Mucosa of descending colon (tissue), 3 donors: ENCODE measurements at regions not wholly inside any gene's neighbourhood (a gene's known extent, or its start where the extent isn't known, plus 50 kb on each side); places are given as distances from the start of the nearest gene placed in this dataset.

ENCODE experiments used
- ATAC-seq: fragments of 200-7000 bp; cut with Tn5 transposase; one replicate; pipeline ENCODE4 v1.9.1; 2020; ENCODE audit warnings: mild to moderate bottlenecking, moderate library complexity
- DNase-seq, 3 donors: peaks; one replicate each; pipeline ENCODE4 v3.0.0-alpha.2; 2020
- H3K36me3 ChIP-seq: fragments of 200-600 bp; one replicate; pipeline ENCODE4 v1.8.0; 2021; ENCODE audit warnings: low read depth, mild to moderate bottlenecking
- H3K4me1 ChIP-seq: fragments of 200-600 bp; one replicate; pipeline ENCODE4 v1.8.0; 2021; ENCODE audit warnings: low read depth, mild to moderate bottlenecking
- H3K4me3 ChIP-seq: fragments of 200-600 bp; one replicate; pipeline ENCODE4 v1.8.0; 2021; ENCODE audit warnings: mild to moderate bottlenecking
- H3K9me3 ChIP-seq: fragments of 200-600 bp; one replicate; pipeline ENCODE4 v1.8.0; 2021; ENCODE audit warnings: mild to moderate bottlenecking
- intact Hi-C, 2 donors: fragments of 100-400 bp; cut with DNase I in 1 of 2; cut with micrococcal nuclease in 1 of 2; formaldehyde crosslinking; loops; one replicate each; pipeline versions ENCODE4 v1.11.0 to v1.11.1; 2022; cut with DNase I, micrococcal nuclease
- TF ChIP-seq, protein P1 (sequence below): fragments of 200-600 bp; IDR thresholded peaks from one replicate; pipeline ENCODE4 v1.8.0; 2022; ENCODE audit warnings: antibody characterized with exemption, mild to moderate bottlenecking
- donor health status: DM: no; HTN: no; CAD: no; lungs with moderate emphysema.
- donor health status: DM: no; HTN: no; CAD: no.
- donor health status: DM: no; HTN: yes; CAD: no.

DNA sequence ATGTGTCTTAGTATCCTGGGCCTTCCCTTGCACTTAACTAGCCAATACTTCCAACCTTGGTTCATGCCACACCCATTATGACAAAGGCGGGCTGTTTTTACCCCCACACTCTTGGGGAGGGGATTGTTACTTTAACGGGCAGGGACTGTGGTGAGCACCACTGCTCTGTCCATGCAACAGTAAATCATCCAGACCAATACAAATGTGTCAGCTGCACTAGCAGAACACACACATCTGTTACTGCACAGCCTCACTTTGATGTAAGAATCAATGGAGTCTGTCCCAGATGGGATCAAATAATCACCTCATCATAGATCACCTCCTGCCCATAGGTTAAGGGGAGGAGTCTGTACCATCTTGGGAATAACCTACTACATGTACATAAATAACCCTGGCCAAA, 58.1 kb downstream of the NPAP1 start:
- intact Hi-C loops: no loop called here
- Histone ChIP-seq H3K36me3 (no peaks in the 10 kb centered on the region), H3K4me3 (no peak overlapping the region), H3K9me3 (peaks cover 41% of the 10 kb centered on the region), H3K4me1 (no peaks in the 10 kb centered on the region)
- DNase-seq: no peak
- no peak for ATAC-seq
- TF ChIP-seq, protein P1, sequence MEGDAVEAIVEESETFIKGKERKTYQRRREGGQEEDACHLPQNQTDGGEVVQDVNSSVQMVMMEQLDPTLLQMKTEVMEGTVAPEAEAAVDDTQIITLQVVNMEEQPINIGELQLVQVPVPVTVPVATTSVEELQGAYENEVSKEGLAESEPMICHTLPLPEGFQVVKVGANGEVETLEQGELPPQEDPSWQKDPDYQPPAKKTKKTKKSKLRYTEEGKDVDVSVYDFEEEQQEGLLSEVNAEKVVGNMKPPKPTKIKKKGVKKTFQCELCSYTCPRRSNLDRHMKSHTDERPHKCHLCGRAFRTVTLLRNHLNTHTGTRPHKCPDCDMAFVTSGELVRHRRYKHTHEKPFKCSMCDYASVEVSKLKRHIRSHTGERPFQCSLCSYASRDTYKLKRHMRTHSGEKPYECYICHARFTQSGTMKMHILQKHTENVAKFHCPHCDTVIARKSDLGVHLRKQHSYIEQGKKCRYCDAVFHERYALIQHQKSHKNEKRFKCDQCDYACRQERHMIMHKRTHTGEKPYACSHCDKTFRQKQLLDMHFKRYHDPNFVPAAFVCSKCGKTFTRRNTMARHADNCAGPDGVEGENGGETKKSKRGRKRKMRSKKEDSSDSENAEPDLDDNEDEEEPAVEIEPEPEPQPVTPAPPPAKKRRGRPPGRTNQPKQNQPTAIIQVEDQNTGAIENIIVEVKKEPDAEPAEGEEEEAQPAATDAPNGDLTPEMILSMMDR: no peak

DNA sequence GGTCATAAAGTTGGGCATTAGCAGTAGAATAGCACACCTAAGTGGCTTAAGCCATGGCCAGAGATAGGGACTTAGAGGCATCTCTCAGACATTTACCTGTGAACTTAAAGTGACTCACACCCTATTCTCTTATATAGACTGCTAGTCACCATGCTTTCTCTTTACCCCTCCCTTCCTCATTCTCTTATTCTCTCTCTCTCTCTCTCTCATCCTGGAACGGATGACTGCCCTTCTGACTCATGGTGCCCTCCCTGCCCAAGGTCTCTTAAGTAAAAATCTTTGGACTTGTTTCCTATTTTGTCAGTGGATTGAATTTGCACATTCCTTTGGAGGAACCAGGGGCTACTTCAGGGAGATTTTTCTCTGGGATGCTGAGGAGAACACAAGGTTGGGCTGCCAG, 58.8 kb downstream of the NPAP1 start:
- TF ChIP-seq, protein P1: no peak
- intact Hi-C loops: no loop called here
- Histone ChIP-seq H3K4me3 (no peak overlapping the region), H3K36me3 (no peaks in the 10 kb centered on the region), H3K4me1 (no peaks in the 10 kb centered on the region), H3K9me3 (peaks cover 34% of the 10 kb centered on the region)
- DNase-seq: no peak
- no peak for ATAC-seq

DNA sequence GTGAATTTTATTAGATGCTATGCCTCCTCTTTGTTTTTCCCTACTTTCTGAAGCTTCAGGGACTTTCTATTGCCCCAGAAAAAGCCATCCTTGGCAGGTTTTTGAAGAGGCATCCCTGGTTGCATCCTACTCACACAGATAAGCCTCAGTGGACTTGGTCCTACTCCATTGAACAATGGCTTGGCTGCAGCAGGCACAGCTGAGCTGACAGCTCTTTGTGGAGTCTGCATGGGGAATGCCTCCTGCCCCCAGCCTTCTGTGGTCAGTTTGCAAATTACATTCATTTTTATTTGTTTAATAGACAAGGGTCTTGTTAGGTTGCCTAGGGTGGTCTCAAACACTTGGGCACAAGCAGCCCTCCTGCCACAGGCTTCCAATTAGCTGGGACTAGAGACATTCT, 69.7 kb downstream of the NPAP1 start:
- DNase-seq (no peak), ATAC-seq (no peak)
- no peak overlapping the region for H3K4me3 ChIP-seq
- H3K4me1 ChIP-seq: no peaks in the 10 kb centered on the region
- intact Hi-C loops: no loop called here
- peaks cover 46% of the 10 kb centered on the region for H3K9me3 ChIP-seq
- H3K36me3 ChIP-seq: no peaks in the 10 kb centered on the region
- TF ChIP-seq, protein P1: no peak

DNA sequence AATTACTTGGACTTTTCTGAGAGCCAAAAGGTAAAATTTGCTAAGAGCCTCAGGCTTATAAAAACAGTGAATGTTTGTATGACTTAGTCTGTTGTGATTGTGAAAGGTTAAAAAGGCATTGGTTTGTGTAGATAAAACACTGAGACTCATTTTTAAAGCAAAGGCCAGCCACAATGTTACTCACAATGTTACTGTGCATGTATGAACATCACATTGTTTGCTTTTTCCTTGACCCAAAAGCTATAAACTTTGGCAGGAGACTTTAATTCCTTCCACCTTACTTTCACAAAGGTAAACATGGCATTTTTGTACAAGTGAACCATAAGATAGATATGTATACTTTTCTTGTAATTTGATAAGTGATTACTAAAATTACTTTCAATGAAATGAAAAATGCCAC, 70.5 kb downstream of the NPAP1 start:
- intact Hi-C loops: no loop called here
- TF ChIP-seq, protein P1: no peak
- ATAC-seq: no peak

DNA sequence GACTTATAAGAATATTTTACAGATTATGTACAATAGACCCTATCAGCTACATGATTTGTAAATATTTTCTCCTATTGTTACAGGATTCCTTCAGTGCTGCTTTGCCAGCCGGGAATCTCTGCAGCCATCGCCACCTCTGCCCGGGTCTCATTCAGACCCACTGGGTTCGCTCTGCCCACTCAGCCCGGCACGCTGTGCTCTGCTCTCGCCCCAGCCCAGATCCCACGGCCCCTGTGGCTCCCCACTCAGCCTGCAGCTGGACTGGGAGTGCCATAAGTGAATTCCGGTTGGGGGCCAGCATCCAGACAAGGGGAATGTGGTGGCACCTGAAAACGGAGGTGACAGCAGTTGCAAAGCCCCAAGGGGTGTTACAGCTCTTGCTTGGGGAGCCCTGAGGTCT, 71.8 kb downstream of the NPAP1 start:
- no peaks in the 10 kb centered on the region for H3K4me1 ChIP-seq
- DNase-seq: no peak
- no peaks in the 10 kb centered on the region for H3K36me3 ChIP-seq
- no peak overlapping the region for H3K4me3 ChIP-seq
- intact Hi-C loops: no loop called here
- TF ChIP-seq, protein P1: no peak
- H3K9me3 ChIP-seq: peaks cover 57% of the 10 kb centered on the region
- ATAC-seq: no peak

More for the DNA sequence above, 70.5 kb downstream of the NPAP1 start:
- H3K4me3 ChIP-seq: no peak overlapping the region
- no peaks in the 10 kb centered on the region for H3K36me3 ChIP-seq
- no peak for DNase-seq
- H3K4me1 ChIP-seq: no peaks in the 10 kb centered on the region
- H3K9me3 ChIP-seq: peaks cover 52% of the 10 kb centered on the region

DNA sequence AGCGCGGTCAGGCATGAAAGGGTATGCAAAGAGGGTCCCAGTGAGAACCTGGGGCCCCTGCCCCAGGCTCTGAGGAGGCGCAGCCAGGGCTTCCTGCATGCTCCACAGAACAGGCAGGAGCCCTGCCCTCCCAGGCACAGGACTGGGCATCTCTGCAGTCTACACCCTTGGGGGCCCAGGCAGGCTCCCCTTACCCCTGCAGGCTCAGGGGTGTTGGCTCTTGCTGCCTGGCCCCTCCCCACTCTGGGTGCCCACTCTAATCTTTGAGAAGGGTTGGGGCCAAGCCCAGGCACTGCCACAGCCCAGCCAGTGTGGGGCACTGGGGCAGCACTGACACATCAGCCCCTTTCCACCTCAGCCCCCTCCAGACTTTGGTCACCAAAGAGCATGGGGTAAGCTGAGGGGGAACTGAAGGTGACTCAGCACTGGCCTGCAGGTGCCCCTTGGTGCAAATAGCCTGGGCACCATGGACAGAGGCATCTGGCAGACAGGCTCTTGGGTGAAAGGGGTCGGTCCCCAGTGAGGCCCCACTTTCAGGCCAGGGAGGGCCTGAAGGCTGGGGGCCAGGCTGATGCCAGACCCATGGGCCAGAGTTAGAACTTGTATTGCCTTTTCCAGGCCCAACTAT, 73.4 kb downstream of the NPAP1 start:
- ATAC-seq: no peak

More for the DNA sequence above, 73.4 kb downstream of the NPAP1 start:
- H3K4me3 ChIP-seq: no peak overlapping the region
- H3K4me1 ChIP-seq: no peaks in the 10 kb centered on the region
- TF ChIP-seq, protein P1: no peak
- peaks cover 56% of the 10 kb centered on the region for H3K9me3 ChIP-seq
- intact Hi-C loops: no loop called here
- DNase-seq: no peak
- no peaks in the 10 kb centered on the region for H3K36me3 ChIP-seq
